K562 (cell line): ENCODE measurements at regions not wholly inside any gene's neighbourhood (a gene's known extent, or its start where the extent isn't known, plus 50 kb on each side); places are given as distances from the start of the nearest gene placed in this dataset.

Experiments used
- ATAC-seq: fragments of 200-7000 bp; cut with Tn5 transposase; 3 replicates; pipeline ENCODE4 v1.9.1; 2020; ENCODE audit warnings: moderate library complexity
- BruUV-seq: library from RNA; stranded (reverse); fragments of 400-500 nt; replicated peaks from 2 replicates; lab custom pipeline; 2021; lab: Mats Ljungman, UMichigan
- CTCF ChIA-PET: fragments of 300-600 bp; formaldehyde crosslinking; extraction: SDS; loops from one replicate; lab custom pipeline; 2021; ENCODE audit warnings: low intra/inter-chr PET ratio; lab: Yijun Ruan, JAX
- POLR2A ChIA-PET: fragments of 300-600, 350-650 bp; sonication (Branson Sonifier 250); formaldehyde crosslinking; extraction: SDS; loops from one replicate; lab custom pipeline; 2021; ENCODE audit warnings: antibody characterized with exemption, inconsistent platforms; lab: Yijun Ruan, JAX
- DNase-seq, 4 experiments: peaks; one replicate each; pipeline versions ENCODE4 v3.0.0 to v3.0.0-alpha.2; 2011 to 2018; ENCODE audit warnings: low spot score in 3 of 4, mixed read lengths in 3 of 4; ENCODE audit errors: extremely low read depth in 1 of 4
- FAIRE-seq: peaks from 2 replicates; lab custom pipeline; 2011; peaks lifted over from hg19 to GRCh38; lab: Jason Lieb, UNC
- H2AFZ ChIP-seq: 2 replicates; pipeline ENCODE4 v1.6.0; 2011; ENCODE audit warnings: low read depth, low read length, control low read depth, inconsistent platforms
- H3K27ac ChIP-seq: fragments of 200-600 bp; 3 replicates; pipeline ENCODE4 v1.8.0; 2011; ENCODE audit warnings: low read depth, mild to moderate bottlenecking, control low read depth, inconsistent platforms, low read length, moderate library complexity, mixed read lengths; ENCODE audit errors: extremely low read depth
- H3K27me3 ChIP-seq, 2 experiments: fragments of 300-600 bp in 1 of 2; 2 replicates in 1 of 2; 3 replicates in 1 of 2; pipeline versions ENCODE4 v1.6.0 to v1.8.0; 2011; ENCODE audit warnings: inconsistent platforms in 2 of 2, low read length in 2 of 2, mild to moderate bottlenecking in 1 of 2, mixed read lengths in 1 of 2, moderate library complexity in 1 of 2; ENCODE audit not compliant: control insufficient read depth in 2 of 2, insufficient read depth in 2 of 2
- H3K36me3 ChIP-seq: fragments of 300-600 bp; 3 replicates; pipeline ENCODE4 v1.8.0; 2011; ENCODE audit warnings: mild to moderate bottlenecking, low read length, inconsistent platforms; ENCODE audit not compliant: control insufficient read depth, insufficient read depth
- H3K4me1 ChIP-seq, 2 experiments: fragments of 200-600 bp in 1 of 2; replicated peaks in 1 of 2; 2 replicates in 1 of 2; 3 replicates in 1 of 2; pipeline versions ENCODE4 v1.5.1 to v1.8.0; 2011; ENCODE audit warnings: inconsistent platforms in 2 of 2, low read length in 2 of 2, mild to moderate bottlenecking in 1 of 2, mixed read lengths in 1 of 2, moderate library complexity in 1 of 2; ENCODE audit not compliant: control insufficient read depth in 2 of 2, insufficient read depth in 2 of 2
- H3K4me2 ChIP-seq: 2 replicates; pipeline ENCODE4 v1.6.1; 2011; ENCODE audit warnings: low read length, control low read depth, inconsistent platforms, mixed read lengths; ENCODE audit not compliant: insufficient read depth
- H3K4me3 ChIP-seq: fragments of 200-600 bp; sonication (generic), shearing (Covaris generic); 2 replicates; pipeline ENCODE4 v1.5.1; 2016; ENCODE audit warnings: control low read depth, inconsistent platforms
- H3K79me2 ChIP-seq: fragments of 200-600 bp; 3 replicates; pipeline ENCODE4 v1.8.0; 2011; ENCODE audit warnings: low read length, inconsistent platforms; ENCODE audit not compliant: control insufficient read depth, insufficient read depth
- H3K9ac ChIP-seq, 2 experiments: 2 replicates each; pipeline versions ENCODE4 v1.6.0 to v1.6.1; 2011; ENCODE audit warnings: low read depth in 2 of 2, low read length in 2 of 2, control low read depth in 1 of 2, inconsistent platforms in 1 of 2, mild to moderate bottlenecking in 1 of 2, mixed read lengths in 1 of 2; ENCODE audit not compliant: insufficient read depth in 1 of 2
- H3K9me1 ChIP-seq: one replicate; pipeline ENCODE4 v1.6.0; 2011; ENCODE audit warnings: inconsistent platforms, mild to moderate bottlenecking, low read length, moderate library complexity; ENCODE audit not compliant: control insufficient read depth, insufficient read depth
- H3K9me3 ChIP-seq: replicated peaks from 2 replicates; pipeline ENCODE4 v1.5.1; 2011; ENCODE audit warnings: low read depth, low read length, inconsistent platforms; ENCODE audit not compliant: control insufficient read depth, insufficient read depth
- H4K20me1 ChIP-seq: replicated peaks from 2 replicates; pipeline ENCODE4 v1.6.1; 2011; ENCODE audit warnings: low read length, inconsistent platforms, mixed read lengths; ENCODE audit not compliant: control insufficient read depth, insufficient read depth
- CEBPB ChIP-seq: fragments of 450-650 bp; IDR thresholded peaks from 2 replicates; pipeline ENCODE4 v1.6.1; 2016; ENCODE audit warnings: missing genetic modification characterization, missing compliant biosample characterization
- DACH1 ChIP-seq: fragments of 450-650 bp; IDR thresholded peaks from 2 replicates; pipeline ENCODE4 v1.6.1; 2018; ENCODE audit not compliant: partially characterized antibody
- ELK3 ChIP-seq: fragments of 450-650 bp; formaldehyde crosslinking; IDR thresholded peaks from 2 replicates; pipeline ENCODE4 v1.4.0; 2020; ENCODE audit warnings: mild to moderate bottlenecking
- HNRNPK ChIP-seq: fragments of 200-400 bp; formaldehyde crosslinking; IDR thresholded peaks from one replicate; pipeline ENCODE4 v1.6.1; 2018; ENCODE audit warnings: mild to moderate bottlenecking, low read depth, low read length; ENCODE audit not compliant: poor library complexity, severe bottlenecking
- HNRNPLL ChIP-seq: fragments of 200-400 bp; formaldehyde crosslinking; IDR thresholded peaks from 2 replicates; pipeline ENCODE4 v1.6.1; 2017; ENCODE audit warnings: low read length, low read depth, mild to moderate bottlenecking; ENCODE audit not compliant: poor library complexity, severe bottlenecking
- KLF16 ChIP-seq: IDR thresholded peaks from 2 replicates; pipeline ENCODE4 v1.6.1; 2016; ENCODE audit warnings: antibody characterized with exemption
- NR4A1 ChIP-seq, 2 experiments: fragments of 250-450 bp in 1 of 2; fragments of 450-650 bp in 1 of 2; sonication (Bioruptor Pico) in 1 of 2; IDR thresholded peaks; 2 replicates each; pipeline versions ENCODE4 v1.4.0 to v1.6.1; 2016 to 2020; ENCODE audit warnings: mild to moderate bottlenecking in 2 of 2, missing compliant biosample characterization in 1 of 2, missing genetic modification characterization in 1 of 2, moderate library complexity in 1 of 2
- PRMT5 ChIP-seq: sonication (generic); formaldehyde crosslinking; IDR thresholded peaks from 2 replicates; pipeline ENCODE4 v1.5.0; 2020; ENCODE audit warnings: missing genetic modification reagents
- PTBP1 ChIP-seq: fragments of 200-400 bp; formaldehyde crosslinking; IDR thresholded peaks from 2 replicates; pipeline ENCODE4 v1.6.1; 2017; ENCODE audit warnings: low read depth, low read length
- PYGO2 ChIP-seq: fragments of 450-650 bp; IDR thresholded peaks from 2 replicates; pipeline ENCODE4 v1.6.1; 2016; ENCODE audit warnings: mild to moderate bottlenecking, missing genetic modification characterization, moderate library complexity, missing compliant biosample characterization
- RBM17 ChIP-seq: fragments of 200-400 bp; formaldehyde crosslinking; IDR thresholded peaks from 2 replicates; pipeline ENCODE4 v1.6.1; 2017; ENCODE audit warnings: low read depth, mild to moderate bottlenecking, low read length, borderline replicate concordance
- RBM22 ChIP-seq: fragments of 200-400 bp; formaldehyde crosslinking; IDR thresholded peaks from 2 replicates; pipeline ENCODE4 v1.6.1; 2018; ENCODE audit warnings: low read length, low read depth; ENCODE audit not compliant: poor library complexity, severe bottlenecking
- SIRT6 ChIP-seq: IDR thresholded peaks from one replicate; pipeline ENCODE4 v1.6.1; 2012; ENCODE audit warnings: low read depth, mild to moderate bottlenecking, control low read depth, inconsistent platforms, low read length, moderate library complexity
- SMAD3 ChIP-seq: fragments of 450-650 bp; formaldehyde crosslinking; conservative IDR thresholded peaks from 2 replicates; pipeline ENCODE4 v1.4.0; 2020; ENCODE audit warnings: mild to moderate bottlenecking
- SREBF1 ChIP-seq: fragments of 150-350 bp; IDR thresholded peaks from 2 replicates; pipeline ENCODE4 v1.6.1; 2014; ENCODE audit warnings: antibody characterized with exemption, low read depth, low read length, borderline replicate concordance
- SRF ChIP-seq, 2 experiments: fragments of 250-450, 450-650 bp in 1 of 2; sonication (Bioruptor Pico) in 1 of 2; sonication (generic) in 1 of 2; formaldehyde crosslinking; IDR thresholded peaks; 2 replicates each; pipeline versions ENCODE4 v1.5.0 to v1.5.1; 2020 to 2022; ENCODE audit warnings: mild to moderate bottlenecking in 1 of 2, missing genetic modification reagents in 1 of 2
- ZNF134 ChIP-seq: fragments of 250-450 bp; sonication (Bioruptor Pico); conservative IDR thresholded peaks from 2 replicates; pipeline ENCODE4 v1.4.0; 2020
- ZNF140 ChIP-seq: fragments of 250-450 bp; sonication (Bioruptor Pico); IDR thresholded peaks from 2 replicates; pipeline ENCODE4 v1.8.0; 2021; ENCODE audit warnings: moderate library complexity, mild to moderate bottlenecking, inconsistent platforms
- ZNF143 ChIP-seq: sonication (generic); formaldehyde crosslinking; IDR thresholded peaks from 2 replicates; pipeline ENCODE4 v1.9.0; 2022; ENCODE audit warnings: mild to moderate bottlenecking, missing genetic modification reagents
- ZNF586 ChIP-seq: fragments of 450-650 bp; formaldehyde crosslinking; conservative IDR thresholded peaks from 2 replicates; pipeline ENCODE4 v1.4.0; 2020; ENCODE audit warnings: mild to moderate bottlenecking, moderate library complexity
- ZNF764 ChIP-seq: fragments of 250-450 bp; sonication (Bioruptor Pico); IDR thresholded peaks from 2 replicates; pipeline ENCODE4 v1.4.0; 2020; ENCODE audit warnings: low read depth, mild to moderate bottlenecking, moderate library complexity
- WGBS: fragments of 100-300 bp; shearing (Covaris generic); methylation state at CpG from one replicate; pipeline ENCODE4 v1.1.6; 2016; ENCODE audit warnings: low coverage, mixed read lengths; ENCODE audit not compliant: insufficient coverage; ENCODE audit errors: missing lambda C conversion rate; 5-methylcytosine and 5-hydroxymethylcytosine counted together
- in situ Hi-C: fragments of 300-500 bp; cut with MboI; formaldehyde crosslinking; loops from 4 replicates; pipeline ENCODE4 v1.15.0; 2018; ENCODE audit warnings: inconsistent platforms, mixed read lengths
- intact Hi-C: fragments of 100-400 bp; cut with micrococcal nuclease; formaldehyde crosslinking; loops from 2 replicates; pipeline ENCODE4 v1.14.2; 2022
- TF ChIP-seq, protein P1 (sequence below): fragments of 450-650 bp; IDR thresholded peaks from 2 replicates; pipeline ENCODE4 v1.6.1; 2014; ENCODE audit warnings: low read depth, mild to moderate bottlenecking, moderate library complexity, borderline replicate concordance

GRCh38 chr10:2572611-2573010 lies 494.7 kb upstream of the PFKP start (continued):
- TF ChIP-seq ZNF140 (no peak), DACH1 (no peak)

DNA sequence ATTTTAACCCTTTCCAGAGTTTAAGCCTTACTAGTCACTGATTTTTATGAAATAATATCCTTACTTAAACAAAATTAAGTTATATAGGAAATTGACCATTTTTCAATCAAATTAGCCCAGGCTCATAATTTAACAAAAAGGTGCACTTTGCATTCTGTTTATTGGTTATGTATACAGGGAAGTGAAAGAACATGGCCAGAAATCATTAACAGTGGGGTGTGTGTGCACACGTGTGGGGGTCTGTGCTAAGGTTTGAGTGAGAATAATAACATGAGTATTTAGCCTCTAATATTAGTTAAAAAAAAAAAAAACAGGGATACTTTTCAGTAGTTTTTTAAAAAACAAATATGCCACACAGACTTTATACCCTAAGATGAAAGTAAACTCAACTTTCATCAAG lies 510.5 kb upstream of the PFKP start:
- no peak overlapping the region for H3K4me3 ChIP-seq
- no peak overlapping the region for H3K9ac ChIP-seq
- WGBS: 0% methylated on average over 1 of the region's 1 CpG
- no peaks in the 10 kb centered on the region for H4K20me1 ChIP-seq
- in situ Hi-C loops (no loop called here), intact Hi-C loops (no loop called here)
- H2AFZ ChIP-seq: no peak overlapping the region
- H3K9me1 ChIP-seq: no peaks in the 10 kb centered on the region
- H3K27ac ChIP-seq: no peak overlapping the region
- no peaks in the 10 kb centered on the region for H3K36me3 ChIP-seq
- CTCF ChIA-PET: no interaction called here
- no peaks in the 10 kb centered on the region for H3K4me1 ChIP-seq
- no peaks in the 10 kb centered on the region for H3K9me3 ChIP-seq
- TF ChIP-seq ZNF143 (CRISPR knock-in tag) (no peak), PRMT5 (CRISPR knock-in tag) (no peak), SREBF1 (no peak), ZNF134 (CRISPR knock-in tag) (no peak), SIRT6 (no peak), RBM22 (no peak), ZNF764 (CRISPR knock-in tag) (no peak), PYGO2 (no peak), ZNF586 (CRISPR knock-in tag) (no peak), RBM17 (no peak), HNRNPK (no peak), ELK3 (CRISPR knock-in tag) (no peak), SRF (CRISPR knock-in tag; IDR thresholded peaks at IDR 0.05) (no peak), HNRNPLL (no peak), KLF16 (no peak), SMAD3 (no peak), CEBPB (tag) (no peak), PTBP1 (no peak), NR4A1 (CRISPR knock-in tag; IDR thresholded peaks at IDR 0.05) (no peak), NR4A1 (tag; IDR thresholded peaks at IDR 0.05) (no peak)
- TF ChIP-seq, protein P1, sequence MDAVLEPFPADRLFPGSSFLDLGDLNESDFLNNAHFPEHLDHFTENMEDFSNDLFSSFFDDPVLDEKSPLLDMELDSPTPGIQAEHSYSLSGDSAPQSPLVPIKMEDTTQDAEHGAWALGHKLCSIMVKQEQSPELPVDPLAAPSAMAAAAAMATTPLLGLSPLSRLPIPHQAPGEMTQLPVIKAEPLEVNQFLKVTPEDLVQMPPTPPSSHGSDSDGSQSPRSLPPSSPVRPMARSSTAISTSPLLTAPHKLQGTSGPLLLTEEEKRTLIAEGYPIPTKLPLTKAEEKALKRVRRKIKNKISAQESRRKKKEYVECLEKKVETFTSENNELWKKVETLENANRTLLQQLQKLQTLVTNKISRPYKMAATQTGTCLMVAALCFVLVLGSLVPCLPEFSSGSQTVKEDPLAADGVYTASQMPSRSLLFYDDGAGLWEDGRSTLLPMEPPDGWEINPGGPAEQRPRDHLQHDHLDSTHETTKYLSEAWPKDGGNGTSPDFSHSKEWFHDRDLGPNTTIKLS: no peak
- POLR2A ChIA-PET: interaction anchor here (1.7 kb wide), 1 partner anchor 11 kb away, joined by 5 read pairs; no protein-coding TSS in a partner anchor
- ATAC-seq (no peak), FAIRE-seq (no peak), DNase-seq (no peak)
- H3K4me2 ChIP-seq: no peak overlapping the region
- H3K27me3 ChIP-seq: no peaks in the 10 kb centered on the region
- no peaks in the 10 kb centered on the region for H3K79me2 ChIP-seq
- no TSS peak for BruUV-seq
